ENCODE measurements at regions not wholly inside any gene's neighbourhood (a gene's known extent, or its start where the extent isn't known, plus 50 kb on each side); places are given as distances from the start of the nearest gene placed in this dataset.
"Not testable (repeated sequence)": the region's sequence is repeated elsewhere in the genome, so short reads cannot be mapped to it uniquely, and the experiment has no call there.

GRCh38 chr2:16090650-16091575 lies 150.6 kb downstream of the MYCN start:
- no peak for DNase-seq

DNA sequence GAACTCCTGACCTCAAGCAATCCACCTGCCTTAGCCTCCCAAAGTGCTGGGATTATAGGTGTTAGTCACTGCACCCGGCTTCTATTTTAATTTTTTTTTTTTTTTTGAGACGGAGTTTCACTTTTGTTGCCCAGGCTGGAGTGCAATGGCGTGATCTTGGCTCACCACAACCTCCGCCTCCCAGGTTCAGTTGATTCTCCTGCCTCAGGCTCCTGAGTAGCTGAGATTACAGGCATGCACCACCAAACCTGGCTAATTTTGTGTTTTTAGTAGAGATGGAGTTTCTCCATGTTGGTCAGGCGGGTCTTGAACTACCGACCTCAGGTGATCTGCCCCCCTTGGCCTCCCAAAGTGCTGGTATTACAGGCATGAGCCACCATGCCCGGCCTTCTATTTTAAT lies 149.1 kb downstream of the MYCN start:
- DNase-seq = not testable (repeated sequence)

- no peak for DNase-seq
Observed at GRCh38 chr2:16088802-16089112, 148.4 kb downstream of the MYCN start.

DNA sequence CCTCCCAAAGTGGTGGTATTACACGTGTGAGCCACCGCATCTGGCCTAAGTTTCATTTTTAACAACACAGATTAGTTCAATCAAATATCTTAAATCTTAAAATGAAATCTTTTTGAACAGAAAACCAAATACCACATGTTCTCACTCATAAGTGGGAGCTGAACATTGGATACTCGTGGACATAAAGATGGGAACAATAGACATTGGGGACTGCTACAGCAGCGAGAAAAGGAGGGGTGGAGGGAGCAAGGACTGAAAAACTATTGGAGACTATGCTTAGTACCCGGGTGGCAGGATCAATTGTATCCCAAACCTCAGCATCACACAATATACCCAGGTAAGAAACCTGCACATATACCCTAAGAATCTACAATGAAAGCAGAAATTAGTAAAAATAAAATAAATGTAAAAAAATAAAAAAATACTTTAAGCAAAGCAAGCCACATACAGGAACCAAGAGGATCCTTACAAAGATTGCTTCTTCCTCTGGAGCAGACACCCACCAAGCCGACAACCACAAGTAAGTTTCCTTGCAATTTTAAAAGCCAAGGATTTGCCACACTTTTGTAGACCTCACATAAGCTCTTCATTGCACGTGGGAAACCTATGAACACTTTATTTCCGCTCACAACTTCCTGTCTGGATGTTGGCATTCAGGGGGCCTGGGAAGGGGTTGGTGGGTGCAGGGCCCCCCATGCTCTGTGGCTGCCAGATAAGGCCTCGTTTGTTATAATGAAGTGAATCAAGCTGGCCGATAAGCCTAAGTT lies 147.9 kb downstream of the MYCN start:
- DNase-seq = no peak

DNA sequence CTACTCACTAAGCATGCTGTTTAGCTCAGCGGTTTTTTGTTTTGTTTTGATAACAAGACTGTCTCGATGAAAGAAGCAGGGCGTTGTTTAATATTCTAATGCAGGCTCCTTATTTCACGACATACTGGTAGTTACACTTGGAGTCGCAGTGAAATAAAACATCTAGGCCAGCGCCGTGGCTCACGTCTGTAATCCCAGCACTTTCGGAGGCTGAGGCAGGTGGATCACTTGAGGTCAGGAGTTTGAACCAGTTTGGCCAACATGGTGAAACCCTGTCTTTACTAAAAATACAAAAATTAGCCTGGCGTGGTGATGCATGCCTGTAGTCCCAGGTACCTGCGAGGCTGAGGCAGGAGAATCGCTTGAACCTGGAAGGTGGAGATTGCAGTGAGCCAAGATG lies 145.8 kb downstream of the MYCN start:
- DNase-seq = not testable (repeated sequence)

- no peak for DNase-seq
Observed at GRCh38 chr2:16085073-16085472, 144.7 kb downstream of the MYCN start.

GRCh38 chr2:16084274-16084673 lies 143.9 kb downstream of the MYCN start:
- no peak for DNase-seq

- DNase-seq = no peak
Observed at GRCh38 chr2:16082276-16082675, 141.9 kb downstream of the MYCN start.

- DNase-seq = no peak
Observed at GRCh38 chr2:16081316-16082200, 141.2 kb downstream of the MYCN start.

DNA sequence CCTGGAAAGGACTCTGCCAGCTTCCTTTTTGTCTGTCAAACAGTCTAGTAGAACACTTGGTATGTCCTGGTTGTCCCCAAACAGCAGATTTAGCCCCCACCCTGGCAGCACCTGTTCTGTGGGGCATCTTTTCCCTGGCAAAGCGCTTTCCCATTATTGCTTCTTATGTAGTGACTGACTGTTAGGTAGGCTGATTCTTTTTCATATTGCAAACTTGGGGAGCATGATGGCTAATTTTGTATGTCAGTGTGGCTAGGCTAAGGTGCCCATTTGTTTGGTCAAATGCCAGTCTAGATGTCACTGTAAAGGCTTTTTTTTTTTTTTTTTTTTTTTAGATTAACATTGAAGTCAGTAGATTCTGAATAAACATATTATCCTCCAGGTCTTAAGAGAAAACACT lies 140.2 kb downstream of the MYCN start:
- DNase-seq = no peak

DNA sequence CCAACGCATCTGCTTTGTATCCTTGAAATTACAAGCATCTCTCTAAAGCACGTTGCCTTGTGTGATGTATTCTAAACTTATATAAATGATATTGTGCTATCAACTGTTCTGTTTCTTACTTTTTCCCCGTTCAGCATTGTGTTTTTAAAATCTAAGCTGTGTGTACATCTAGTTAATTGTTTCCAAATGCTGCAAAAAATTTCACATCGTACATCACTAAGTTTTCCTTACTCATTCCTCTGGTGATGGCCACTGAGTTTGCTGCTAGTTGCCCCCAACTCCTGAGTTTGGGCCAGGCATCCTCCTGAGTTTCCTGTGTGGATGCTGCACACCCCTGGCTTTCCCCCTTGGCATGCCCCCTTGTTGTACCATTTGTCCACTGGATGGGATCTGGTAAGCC lies 139.7 kb downstream of the MYCN start:
- no peak for DNase-seq

GRCh38 chr2:16079637-16080036 lies 139.3 kb downstream of the MYCN start:
- no peak for DNase-seq

GRCh38 chr2:16077601-16078000 lies 137.3 kb downstream of the MYCN start:
- DNase-seq = no peak

- no peak for DNase-seq
Observed at GRCh38 chr2:16076911-16077310, 136.6 kb downstream of the MYCN start.

GRCh38 chr2:16075045-16076012 lies 135.0 kb downstream of the MYCN start:
- no peak for DNase-seq

DNA sequence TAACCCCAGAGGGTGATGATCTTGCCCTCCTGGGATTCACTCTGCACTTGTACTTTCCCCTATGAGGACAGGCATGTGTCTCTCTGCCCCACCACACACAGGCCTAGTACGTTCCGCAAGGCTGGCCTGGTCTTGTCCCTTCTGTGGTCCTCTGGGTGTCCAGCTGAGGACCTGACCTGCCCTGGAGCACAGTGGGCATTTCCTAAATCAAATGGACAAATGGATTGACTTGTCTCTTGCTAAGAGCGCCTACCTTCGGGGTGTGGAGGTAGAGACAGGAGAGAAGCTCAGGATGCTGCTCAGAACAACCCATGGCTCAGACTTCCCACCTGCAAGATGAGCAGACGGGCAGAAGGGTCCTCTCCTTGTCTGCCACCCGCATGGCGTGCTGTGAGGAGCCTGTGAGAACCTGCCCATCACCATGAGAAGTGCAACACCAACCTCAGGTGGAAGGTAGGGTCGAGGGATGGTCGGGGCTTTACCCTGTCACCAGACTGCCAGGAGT lies 133.6 kb downstream of the MYCN start:
- no peak for DNase-seq

- no peak for DNase-seq
Observed at GRCh38 chr2:16073471-16073870, 133.1 kb downstream of the MYCN start.

GRCh38 chr2:16072638-16073290 lies 132.4 kb downstream of the MYCN start:
- DNase-seq = no peak

- no peak for DNase-seq
Observed at GRCh38 chr2:16071865-16072637, 131.7 kb downstream of the MYCN start.

Data from effector CD4-positive, alpha-beta T cell (primary cell).